GM12878 (cell line): ENCODE measurements at regions not wholly inside any gene's neighbourhood (a gene's known extent, or its start where the extent isn't known, plus 50 kb on each side); places are given as distances from the start of the nearest gene placed in this dataset.

ENCODE experiments used
- MXI1 ChIP-seq: fragments of 150-350 bp; IDR thresholded peaks from 2 replicates; pipeline ENCODE4 v1.6.1; 2011; ENCODE audit warnings: low read depth, mild to moderate bottlenecking, inconsistent platforms, low read length, improper control_type of control experiment
- POLR2A ChIP-seq: IDR thresholded peaks from 2 replicates; pipeline ENCODE4 v1.6.1; 2011; ENCODE audit warnings: low read depth, mild to moderate bottlenecking, low read length
- RCOR1 ChIP-seq: conservative IDR thresholded peaks from 2 replicates; pipeline ENCODE4 v1.6.1; 2012; ENCODE audit warnings: low read depth, low read length, improper control_type of control experiment
- SP1 ChIP-seq: IDR thresholded peaks from one replicate; pipeline ENCODE4 v1.6.1; 2011; ENCODE audit warnings: low read depth, low read length
- SUPT20H ChIP-seq: IDR thresholded peaks from 2 replicates; pipeline ENCODE4 v1.6.1; 2011; ENCODE audit warnings: low read depth, mild to moderate bottlenecking, low read length, moderate library complexity, borderline replicate concordance; ENCODE audit not compliant: control insufficient read depth
- TF ChIP-seq, protein P1 (sequence below), 3 experiments: IDR thresholded peaks in 2 of 3; conservative IDR thresholded peaks in 1 of 3; 2 replicates each; pipeline ENCODE4 v1.5.1; 2011; ENCODE audit warnings: low read depth in 3 of 3, low read length in 3 of 3, mild to moderate bottlenecking in 3 of 3, control low read depth in 2 of 3, moderate library complexity in 2 of 3, inconsistent platforms in 1 of 3, mixed read lengths in 1 of 3; ENCODE audit not compliant: control insufficient read depth in 2 of 3, insufficient read depth in 1 of 3; ENCODE audit errors: extremely low read depth in 1 of 3

DNA sequence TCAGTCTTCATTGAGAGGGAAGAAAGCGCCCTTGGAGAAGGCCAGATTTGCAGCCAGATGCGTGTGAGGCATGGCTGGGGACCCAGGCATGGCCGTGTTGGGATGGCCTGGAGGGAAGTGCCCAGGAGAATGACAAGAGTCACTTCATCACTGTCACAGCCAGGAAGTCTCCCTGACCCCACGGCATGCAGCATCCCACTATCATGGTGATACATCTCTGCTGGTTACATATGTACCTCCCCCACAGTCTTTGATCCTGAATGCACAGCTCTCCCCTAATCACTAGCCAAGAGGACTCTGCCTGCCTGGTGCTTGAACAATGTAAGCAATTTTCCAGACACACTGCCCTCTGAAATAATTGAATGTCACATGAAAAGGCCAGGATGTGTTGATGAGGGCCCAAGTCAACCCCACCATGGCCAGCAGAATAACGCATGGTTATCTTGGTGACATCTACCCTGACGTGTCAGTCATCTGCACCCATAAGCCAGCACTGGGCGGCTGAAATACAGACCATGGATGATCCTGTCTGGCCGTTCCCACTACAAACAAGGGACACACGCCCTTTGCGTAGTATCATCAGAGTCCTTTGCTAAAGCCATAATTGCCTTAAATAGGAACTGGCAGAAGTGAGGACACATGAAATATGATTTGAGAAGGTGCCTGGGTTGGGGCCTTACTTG lies 149.7 kb upstream of the SPACA7 start:
- TF ChIP-seq, protein P1, sequence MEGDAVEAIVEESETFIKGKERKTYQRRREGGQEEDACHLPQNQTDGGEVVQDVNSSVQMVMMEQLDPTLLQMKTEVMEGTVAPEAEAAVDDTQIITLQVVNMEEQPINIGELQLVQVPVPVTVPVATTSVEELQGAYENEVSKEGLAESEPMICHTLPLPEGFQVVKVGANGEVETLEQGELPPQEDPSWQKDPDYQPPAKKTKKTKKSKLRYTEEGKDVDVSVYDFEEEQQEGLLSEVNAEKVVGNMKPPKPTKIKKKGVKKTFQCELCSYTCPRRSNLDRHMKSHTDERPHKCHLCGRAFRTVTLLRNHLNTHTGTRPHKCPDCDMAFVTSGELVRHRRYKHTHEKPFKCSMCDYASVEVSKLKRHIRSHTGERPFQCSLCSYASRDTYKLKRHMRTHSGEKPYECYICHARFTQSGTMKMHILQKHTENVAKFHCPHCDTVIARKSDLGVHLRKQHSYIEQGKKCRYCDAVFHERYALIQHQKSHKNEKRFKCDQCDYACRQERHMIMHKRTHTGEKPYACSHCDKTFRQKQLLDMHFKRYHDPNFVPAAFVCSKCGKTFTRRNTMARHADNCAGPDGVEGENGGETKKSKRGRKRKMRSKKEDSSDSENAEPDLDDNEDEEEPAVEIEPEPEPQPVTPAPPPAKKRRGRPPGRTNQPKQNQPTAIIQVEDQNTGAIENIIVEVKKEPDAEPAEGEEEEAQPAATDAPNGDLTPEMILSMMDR (IDR thresholded peaks at IDR 0.05 in 2 of 3, conservative IDR thresholded peaks at IDR 0.05 in 1 of 3; ENCODE audit: control insufficient read depth in 2 of 3, extremely low read depth in 1 of 3, insufficient read depth in 1 of 3, low read depth in 3 of 3, low read length in 3 of 3): no peak
- TF ChIP-seq SUPT20H (no peak), RCOR1 (no peak), MXI1 (no peak), SP1 (no peak), POLR2A (no peak)
